ENCODE measurements at regions not wholly inside any gene's neighbourhood (a gene's known extent, or its start where the extent isn't known, plus 50 kb on each side); places are given as distances from the start of the nearest gene placed in this dataset.

DNA sequence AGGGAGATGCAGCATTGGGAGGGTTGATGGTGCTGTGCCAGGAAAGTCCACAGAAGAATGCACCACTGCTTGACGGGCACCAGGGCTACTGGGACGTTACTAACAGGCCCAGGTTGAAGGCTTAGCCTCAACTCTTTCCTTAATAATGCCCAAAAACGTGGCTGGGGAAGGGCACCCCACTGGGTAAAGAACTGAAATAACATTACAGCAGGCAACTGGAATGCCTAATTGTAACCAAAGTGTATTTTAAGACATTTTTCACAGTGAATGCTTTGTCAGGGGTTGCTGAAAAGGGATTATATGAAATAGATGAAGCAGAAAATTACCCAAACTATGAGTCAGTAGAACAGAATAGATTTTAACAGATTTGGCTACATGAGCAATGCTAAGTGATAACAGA lies 191.3 kb downstream of the CMPK2 start:
- Histone ChIP-seq H3K14ac (ENCODE audit: insufficient read length) (no peak overlapping the region), H3K36me3 (ENCODE audit: control insufficient read depth in 2 of 4, insufficient read depth in 4 of 4, low read length in 3 of 4) (no peaks in the 10 kb centered on the region), H2BK5ac (ENCODE audit: low read depth, low read length) (no peak overlapping the region), H3K18ac (ENCODE audit: extremely low read depth, low read length) (no peak overlapping the region), H3K9ac (replicated peaks in 1 of 4; ENCODE audit: extremely low read depth in 1 of 4, low read depth in 3 of 4, low read length in 3 of 4) (no peak overlapping the region), H2AFZ (ENCODE audit: low read length) (no peak overlapping the region), H4K5ac (ENCODE audit: insufficient read length, low read depth, low read length) (no peak overlapping the region), H4K91ac (replicated peaks; ENCODE audit: insufficient read length, low read length) (no peak overlapping the region), H3K9me3 (ENCODE audit: insufficient read depth in 2 of 2, low read depth in 1 of 2, low read length in 1 of 2) (no peaks in the 10 kb centered on the region), H3K4me1 (replicated peaks in 1 of 4; ENCODE audit: control insufficient read depth in 3 of 4, insufficient read depth in 4 of 4, low read length in 3 of 4) (peaks cover 0 to 3% (median 0%) of the 10 kb centered on the region in 4 experiments; a peak in 2 of 7 replicates), H4K20me1 (replicated peaks in 1 of 2; ENCODE audit: control insufficient read depth in 1 of 2, insufficient read depth in 2 of 2, low read length in 2 of 2) (no peaks in the 10 kb centered on the region), H2BK120ac (replicated peaks; ENCODE audit: low read depth, low read length) (no peak overlapping the region), H3K4me3 (ENCODE audit: extremely low read depth in 1 of 4, insufficient read depth in 2 of 4, low read depth in 3 of 4, low read length in 4 of 4) (no peak overlapping the region), H2BK12ac (ENCODE audit: low read depth, low read length) (no peak overlapping the region), H3K27ac (ENCODE audit: low read depth, low read length) (no peak overlapping the region), H3K79me2 (ENCODE audit: control insufficient read depth in 1 of 2, insufficient read depth in 2 of 2, low read length in 2 of 2) (no peaks in the 10 kb centered on the region), H3K4me2 (ENCODE audit: insufficient read depth in 1 of 2, low read depth in 2 of 2, low read length in 2 of 2) (no peak overlapping the region), H3K23me2 (ENCODE audit: low read depth, low read length) (no peaks in the 10 kb centered on the region), H3K56ac (replicated peaks; ENCODE audit: insufficient read length, low read depth, low read length) (no peak overlapping the region), H2BK15ac (ENCODE audit: low read length) (no peak overlapping the region), H3K79me1 (ENCODE audit: low read depth, low read length) (no peaks in the 10 kb centered on the region), H3K27me3 (replicated peaks in 1 of 4; ENCODE audit: control insufficient read depth in 3 of 4, extremely low read depth in 1 of 4, insufficient read depth in 3 of 4, low read length in 3 of 4) (no peaks in the 10 kb centered on the region; a peak in 2 of 7 replicates), H4K8ac (ENCODE audit: extremely low read depth, insufficient read depth, low read length) (no peak overlapping the region), H3K23ac (ENCODE audit: insufficient read length) (no peak overlapping the region), H2AK5ac (ENCODE audit: low read depth, low read length) (no peak overlapping the region), H2BK20ac (ENCODE audit: low read length) (no peak overlapping the region), H3K4ac (replicated peaks; ENCODE audit: insufficient read length, low read depth, low read length) (no peak overlapping the region)
- FAIRE-seq (no peak), DNase-seq (ENCODE audit: low read depth in 1 of 2, low spot score in 2 of 2) (no peak)
- TF ChIP-seq EGR1 (IDR thresholded peaks at IDR 0.05; ENCODE audit: borderline replicate concordance, low read depth, low read length) (no peak), CBX8 (IDR thresholded peaks at IDR 0.05; ENCODE audit: borderline replicate concordance, low read depth, low read length) (no peak), HDAC6 (IDR thresholded peaks at IDR 0.05; ENCODE audit: low read depth, low read length) (no peak), POLR2A (IDR thresholded peaks at IDR 0.05; ENCODE audit: control extremely low read depth in 1 of 2, low read depth in 2 of 2, low read length in 2 of 2) (no peak), KDM4A (IDR thresholded peaks at IDR 0.05; ENCODE audit: low read depth, low read length, severe bottlenecking) (no peak)
- WGBS, 2 experiments (ENCODE audit: extremely low coverage in 1 of 2, insufficient coverage in 1 of 2, insufficient read length in 1 of 2, insufficient replicate concordance in 2 of 2, low coverage in 1 of 2, low lambda C conversion rate in 2 of 2, missing lambda C conversion rate in 1 of 2) = 77% methylated on average over 3 of the region's 3 CpGs; no CpG with 5 or more reads in 1 of the 2 experiments
- POLR2A ChIA-PET (ENCODE audit: partially characterized antibody) = no interaction called here
- CTCF ChIA-PET (ENCODE audit: partially characterized antibody) = interaction anchor here (2.1 kb wide), 1 partner anchor 16 kb away, joined by 5 read pairs; no protein-coding TSS in a partner anchor

Data from H1 (cell line).